Transverse colon (tissue), 4 donors: ENCODE measurements at regions not wholly inside any gene's neighbourhood (a gene's known extent, or its start where the extent isn't known, plus 50 kb on each side); places are given as distances from the start of the nearest gene placed in this dataset.

ENCODE experiments used
- DNase-seq: peaks from one replicate; pipeline ENCODE4 v3.0.0-alpha.2; 2019
- H3K27ac ChIP-seq, 4 donors: fragments of 200-600 bp; sonication (generic); 2 replicates each; pipeline ENCODE4 v1.5.1; 2016 to 2018; ENCODE audit warnings: inconsistent platforms in 4 of 4
- H3K27me3 ChIP-seq: fragments of 200-600 bp; sonication (generic); 2 replicates; pipeline ENCODE4 v1.5.1; 2017; ENCODE audit warnings: inconsistent platforms
- H3K36me3 ChIP-seq, 4 donors: fragments of 200-600 bp; sonication (generic); 2 replicates each; pipeline ENCODE4 v1.5.1; 2017 to 2019; ENCODE audit warnings: inconsistent platforms in 4 of 4
- H3K4me1 ChIP-seq, 4 donors: fragments of 200-600 bp; sonication (generic); 2 replicates each; pipeline ENCODE4 v1.5.1; 2017 to 2020; ENCODE audit warnings: inconsistent platforms in 4 of 4
- H3K4me3 ChIP-seq, 4 donors: fragments of 200-600 bp; sonication (generic); 1 replicate in 1 of 4; 2 replicates in 3 of 4; pipeline versions ENCODE4 v1.5.1 to v1.6.1; 2017 to 2019; ENCODE audit warnings: inconsistent platforms in 4 of 4
- H3K9me3 ChIP-seq, 2 donors: fragments of 200-600 bp; sonication (generic); 2 replicates each; pipeline ENCODE4 v1.5.1; 2017 to 2019; ENCODE audit warnings: inconsistent platforms in 2 of 2
- EP300 ChIP-seq: sonication (generic); formaldehyde crosslinking; IDR thresholded peaks from one replicate; pipeline ENCODE4 v1.6.1; 2017; ENCODE audit warnings: antibody characterized with exemption, low read depth
- POLR2A ChIP-seq: fragments of 450-650 bp; IDR thresholded peaks from one replicate; pipeline ENCODE4 v1.6.1; 2016; ENCODE audit warnings: antibody characterized with exemption, mild to moderate bottlenecking, moderate library complexity
- POLR2AphosphoS5 ChIP-seq, 3 donors: sonication (generic); formaldehyde crosslinking; IDR thresholded peaks; one replicate each; pipeline ENCODE4 v1.6.1; 2016; ENCODE audit warnings: antibody characterized with exemption in 3 of 3
- WGBS, 2 donors: methylation state at CpG; one replicate each; pipeline ENCODE4 v1.1.5; 2018; ENCODE audit warnings: low coverage in 1 of 2; 5-methylcytosine and 5-hydroxymethylcytosine counted together
- in situ Hi-C, 4 donors: fragments of 200-750 bp; cut with MboI; loops; one replicate each; pipeline versions ENCODE4 v1.15.0 to v1.15.1; 2017; ENCODE audit warnings: low sequenced_read_pairs in 3 of 4, low pct_ligation_motif_present in 1 of 4, low pct_unique_long_range_greater_than_20kb in 1 of 4
- intact Hi-C: fragments of 100-400 bp; cut with DNase I; formaldehyde crosslinking; loops from one replicate; pipeline ENCODE4 v1.15.1; 2023; ENCODE audit warnings: low total_unique reads
- TF ChIP-seq, protein P1 (sequence below), 5 experiments: fragments of 200-600 bp in 3 of 5; fragments of 450-650 bp in 2 of 5; sonication (generic) in 3 of 5; IDR thresholded peaks; 1 replicate in 2 of 5; 2 replicates in 3 of 5; pipeline ENCODE4 v1.5.1; 2016 to 2017; ENCODE audit warnings: antibody characterized with exemption in 5 of 5, inconsistent platforms in 3 of 5, mild to moderate bottlenecking in 2 of 5, moderate library complexity in 1 of 5

DNA sequence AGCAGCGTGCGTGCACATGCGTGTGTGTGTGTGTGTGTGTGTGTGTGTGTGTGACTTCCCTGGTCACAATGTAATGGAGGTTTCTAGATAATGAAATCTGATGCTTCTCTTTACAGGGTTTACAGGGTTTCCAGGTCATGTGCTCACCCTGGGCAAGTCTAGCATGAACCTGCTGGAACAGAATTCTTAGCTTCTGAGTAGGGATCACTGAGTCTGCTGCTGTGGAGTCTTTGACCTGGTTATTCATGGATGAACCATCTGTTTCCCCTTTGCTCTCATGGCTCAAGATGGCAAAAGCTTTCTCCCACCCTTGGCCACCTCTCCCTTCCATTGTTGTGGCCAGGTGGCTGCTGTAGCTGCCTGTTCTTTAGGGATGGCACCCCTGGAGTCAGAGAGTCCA lies 111.6 kb upstream of the SHB start:
- 71% methylated on average over 3 of the region's 3 CpGs; no CpG with 5 or more reads in 1 of the 2 donors for WGBS, 2 donors
- intact Hi-C loops (no loop called here), in situ Hi-C loops (no loop called here)
- Histone ChIP-seq H3K9me3 (no peaks in the 10 kb centered on the region), H3K27ac (no peak overlapping the region), H3K4me3 (no peak overlapping the region), H3K4me1 (no peaks in the 10 kb centered on the region), H3K36me3 (no peaks in the 10 kb centered on the region), H3K27me3 (no peaks in the 10 kb centered on the region)
- DNase-seq: no peak
- TF ChIP-seq, protein P1, sequence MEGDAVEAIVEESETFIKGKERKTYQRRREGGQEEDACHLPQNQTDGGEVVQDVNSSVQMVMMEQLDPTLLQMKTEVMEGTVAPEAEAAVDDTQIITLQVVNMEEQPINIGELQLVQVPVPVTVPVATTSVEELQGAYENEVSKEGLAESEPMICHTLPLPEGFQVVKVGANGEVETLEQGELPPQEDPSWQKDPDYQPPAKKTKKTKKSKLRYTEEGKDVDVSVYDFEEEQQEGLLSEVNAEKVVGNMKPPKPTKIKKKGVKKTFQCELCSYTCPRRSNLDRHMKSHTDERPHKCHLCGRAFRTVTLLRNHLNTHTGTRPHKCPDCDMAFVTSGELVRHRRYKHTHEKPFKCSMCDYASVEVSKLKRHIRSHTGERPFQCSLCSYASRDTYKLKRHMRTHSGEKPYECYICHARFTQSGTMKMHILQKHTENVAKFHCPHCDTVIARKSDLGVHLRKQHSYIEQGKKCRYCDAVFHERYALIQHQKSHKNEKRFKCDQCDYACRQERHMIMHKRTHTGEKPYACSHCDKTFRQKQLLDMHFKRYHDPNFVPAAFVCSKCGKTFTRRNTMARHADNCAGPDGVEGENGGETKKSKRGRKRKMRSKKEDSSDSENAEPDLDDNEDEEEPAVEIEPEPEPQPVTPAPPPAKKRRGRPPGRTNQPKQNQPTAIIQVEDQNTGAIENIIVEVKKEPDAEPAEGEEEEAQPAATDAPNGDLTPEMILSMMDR (IDR thresholded peaks at IDR 0.05): no peak
- TF ChIP-seq POLR2AphosphoS5 (IDR thresholded peaks at IDR 0.05) (no peak), EP300 (no peak), POLR2A (no peak)

DNA sequence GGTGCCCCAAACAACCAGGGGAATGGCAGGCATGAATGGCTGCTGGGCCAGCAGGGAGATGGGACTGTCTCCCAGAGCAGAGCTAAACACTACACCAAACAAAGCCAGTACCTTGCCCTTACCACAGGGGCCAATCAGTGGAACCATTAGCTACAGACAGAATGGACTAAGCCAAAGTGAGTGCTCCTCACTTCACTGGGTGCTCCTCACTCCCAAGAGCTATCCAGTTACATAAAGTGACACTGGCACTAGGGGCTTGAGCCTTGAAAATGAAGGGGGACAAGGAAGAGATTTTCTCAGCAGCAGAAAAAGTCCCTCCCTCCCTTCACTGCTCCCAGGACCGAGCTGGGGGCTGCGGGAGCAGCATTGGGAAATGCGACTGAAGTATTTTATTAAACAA lies 110.9 kb upstream of the SHB start:
- intact Hi-C loops (no loop called here), in situ Hi-C loops (no loop called here)
- no peak for TF ChIP-seq EP300
- no peak for TF ChIP-seq POLR2A
- TF ChIP-seq POLR2AphosphoS5 (IDR thresholded peaks at IDR 0.05): no peak
- TF ChIP-seq, protein P1 (IDR thresholded peaks at IDR 0.05): no peak
- DNase-seq: no peak
- no peaks in the 10 kb centered on the region for H3K4me1 ChIP-seq
- H3K36me3 ChIP-seq: no peaks in the 10 kb centered on the region
- H3K9me3 ChIP-seq: no peaks in the 10 kb centered on the region
- H3K27ac ChIP-seq: no peak overlapping the region
- H3K27me3 ChIP-seq: no peaks in the 10 kb centered on the region
- WGBS, 2 donors: 95% methylated on average over 3 of the region's 3 CpGs; no CpG with 5 or more reads in 1 of the 2 donors
- no peak overlapping the region for H3K4me3 ChIP-seq

DNA sequence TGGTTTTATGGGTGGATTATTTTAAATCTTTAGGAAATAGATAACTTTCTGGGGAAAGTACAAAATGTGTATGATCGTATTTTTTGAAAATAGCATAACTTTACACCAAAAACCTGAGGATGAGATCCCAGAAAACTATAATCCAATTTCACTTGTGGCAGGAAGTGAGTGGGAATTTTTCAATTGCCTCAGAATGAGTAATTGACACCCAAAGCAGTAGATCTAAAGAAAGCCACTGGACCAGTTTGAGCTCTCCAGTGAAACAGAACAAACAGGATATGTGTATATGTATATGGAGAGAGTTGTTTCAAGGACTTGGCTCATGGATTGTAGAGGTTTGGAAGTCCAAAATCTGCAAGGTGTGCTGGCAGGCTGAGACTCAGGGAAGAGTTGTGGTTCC lies 109.2 kb upstream of the SHB start:
- in situ Hi-C loops: no loop called here

DNA sequence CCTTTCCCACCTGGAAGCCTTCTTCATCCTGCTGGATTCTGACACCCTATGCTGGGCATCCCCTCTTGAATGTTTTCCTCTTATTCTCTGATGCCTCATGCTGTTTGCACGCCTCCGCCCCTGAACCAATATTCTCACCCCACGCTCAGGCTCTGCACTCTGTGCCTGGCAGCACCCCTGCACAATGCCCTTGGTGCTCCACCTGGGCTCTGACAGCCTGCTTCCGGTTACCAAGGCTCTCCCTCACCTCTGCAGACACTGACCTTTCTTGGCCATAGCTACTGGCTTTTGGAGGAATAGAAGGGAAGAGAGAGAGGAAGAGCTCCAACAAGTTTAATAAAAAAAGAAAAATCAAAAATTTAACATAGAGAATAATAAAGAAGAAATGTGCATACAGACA lies 108.7 kb upstream of the SHB start:
- no peak for TF ChIP-seq POLR2AphosphoS5 (IDR thresholded peaks at IDR 0.05)
- TF ChIP-seq EP300: no peak
- TF ChIP-seq, protein P1 (IDR thresholded peaks at IDR 0.05): no peak
- no peak for TF ChIP-seq POLR2A
- Histone ChIP-seq H3K4me1 (no peaks in the 10 kb centered on the region), H3K9me3 (no peaks in the 10 kb centered on the region), H3K27ac (no peak overlapping the region), H3K27me3 (no peaks in the 10 kb centered on the region), H3K36me3 (no peaks in the 10 kb centered on the region), H3K4me3 (no peak overlapping the region)
- intact Hi-C loops: no loop called here
- WGBS, 2 donors: 86% methylated on average over 4 of the region's 4 CpGs; no CpG with 5 or more reads in 1 of the 2 donors
- no peak for DNase-seq
- in situ Hi-C loops: no loop called here

More for the DNA sequence above, 109.2 kb upstream of the SHB start:
- H3K27me3 ChIP-seq: no peaks in the 10 kb centered on the region
- WGBS, 2 donors: 57 to 86% methylated on average over 1 of the region's 1 CpG
- DNase-seq: no peak
- intact Hi-C loops: no loop called here
- no peaks in the 10 kb centered on the region for H3K9me3 ChIP-seq
- TF ChIP-seq POLR2A: no peak
- TF ChIP-seq EP300: no peak
- TF ChIP-seq, protein P1 (IDR thresholded peaks at IDR 0.05): no peak
- no peak for TF ChIP-seq POLR2AphosphoS5 (IDR thresholded peaks at IDR 0.05)
- no peak overlapping the region for H3K27ac ChIP-seq
- H3K4me3 ChIP-seq: no peak overlapping the region
- H3K4me1 ChIP-seq: no peaks in the 10 kb centered on the region
- H3K36me3 ChIP-seq: no peaks in the 10 kb centered on the region
